K562 (cell line): ENCODE measurements at regions not wholly inside any gene's neighbourhood (a gene's known extent, or its start where the extent isn't known, plus 50 kb on each side); places are given as distances from the start of the nearest gene placed in this dataset.

ENCODE experiments used
- EGR1 ChIP-seq: fragments of 450-650 bp; conservative IDR thresholded peaks from 2 replicates; pipeline ENCODE4 v1.6.1; 2017; ENCODE audit warnings: mild to moderate bottlenecking
- RAD21 ChIP-seq, 2 experiments: fragments of 250-450 bp in 1 of 2; fragments of 450-650 bp in 1 of 2; sonication (Bioruptor Pico) in 1 of 2; formaldehyde crosslinking in 1 of 2; IDR thresholded peaks in 1 of 2; conservative IDR thresholded peaks in 1 of 2; 2 replicates each; pipeline versions ENCODE4 v1.4.0 to v1.8.0; 2020 to 2022; ENCODE audit warnings: mild to moderate bottlenecking in 2 of 2, moderate library complexity in 1 of 2
- TOE1 ChIP-seq, 2 experiments: fragments of 450-650 bp in 1 of 2; sonication (generic) in 1 of 2; formaldehyde crosslinking in 1 of 2; IDR thresholded peaks; 2 replicates each; pipeline versions ENCODE4 v1.7.1 to v1.8.0; 2016 to 2022; ENCODE audit warnings: borderline replicate concordance in 2 of 2, mild to moderate bottlenecking in 2 of 2, antibody characterized with exemption in 1 of 2, inconsistent platforms in 1 of 2, low read depth in 1 of 2, missing genetic modification reagents in 1 of 2, moderate library complexity in 1 of 2
- YY1 ChIP-seq, 3 experiments: IDR thresholded peaks; 2 replicates each; pipeline ENCODE4 v1.6.1; 2011; ENCODE audit warnings: low read length in 2 of 3, mild to moderate bottlenecking in 2 of 3, moderate library complexity in 2 of 3, borderline replicate concordance in 1 of 3, control low read depth in 1 of 3, low read depth in 1 of 3; ENCODE audit not compliant: insufficient read depth in 3 of 3, insufficient replicate concordance in 2 of 3, control insufficient read depth in 1 of 3, insufficient read length in 1 of 3; ENCODE audit errors: extremely low read depth in 1 of 3
- ZFX ChIP-seq: sonication (generic); formaldehyde crosslinking; IDR thresholded peaks from 2 replicates; pipeline ENCODE4 v1.8.0; 2022; ENCODE audit warnings: mild to moderate bottlenecking, missing genetic modification reagents, moderate library complexity
- TF ChIP-seq, protein P1 (sequence below): sonication (generic); formaldehyde crosslinking; IDR thresholded peaks from 2 replicates; pipeline ENCODE4 v1.4.0; 2020; ENCODE audit warnings: mild to moderate bottlenecking, missing genetic modification reagents

GRCh38 chr6:113221850-113222249, 635.3 kb upstream of the MARCKS start:
- TF ChIP-seq EGR1 (no peak), TOE1 (IDR thresholded peaks at IDR 0.05; ENCODE audit: borderline replicate concordance) (no peak), TOE1 (CRISPR knock-in tag; IDR thresholded peaks at IDR 0.05; ENCODE audit: borderline replicate concordance, low read depth) (no peak), YY1 (IDR thresholded peaks at IDR 0.05; ENCODE audit: borderline replicate concordance in 1 of 3, control insufficient read depth in 1 of 3, extremely low read depth in 1 of 3, insufficient read depth in 3 of 3, insufficient read length in 1 of 3, insufficient replicate concordance in 2 of 3, low read depth in 1 of 3, low read length in 2 of 3) (no peak), ZFX (CRISPR knock-in tag) (no peak), RAD21 (CRISPR knock-in tag; conservative IDR thresholded peaks at IDR 0.05 in 1 of 2, IDR thresholded peaks at IDR 0.05 in 1 of 2) (no peak)
- TF ChIP-seq, protein P1, sequence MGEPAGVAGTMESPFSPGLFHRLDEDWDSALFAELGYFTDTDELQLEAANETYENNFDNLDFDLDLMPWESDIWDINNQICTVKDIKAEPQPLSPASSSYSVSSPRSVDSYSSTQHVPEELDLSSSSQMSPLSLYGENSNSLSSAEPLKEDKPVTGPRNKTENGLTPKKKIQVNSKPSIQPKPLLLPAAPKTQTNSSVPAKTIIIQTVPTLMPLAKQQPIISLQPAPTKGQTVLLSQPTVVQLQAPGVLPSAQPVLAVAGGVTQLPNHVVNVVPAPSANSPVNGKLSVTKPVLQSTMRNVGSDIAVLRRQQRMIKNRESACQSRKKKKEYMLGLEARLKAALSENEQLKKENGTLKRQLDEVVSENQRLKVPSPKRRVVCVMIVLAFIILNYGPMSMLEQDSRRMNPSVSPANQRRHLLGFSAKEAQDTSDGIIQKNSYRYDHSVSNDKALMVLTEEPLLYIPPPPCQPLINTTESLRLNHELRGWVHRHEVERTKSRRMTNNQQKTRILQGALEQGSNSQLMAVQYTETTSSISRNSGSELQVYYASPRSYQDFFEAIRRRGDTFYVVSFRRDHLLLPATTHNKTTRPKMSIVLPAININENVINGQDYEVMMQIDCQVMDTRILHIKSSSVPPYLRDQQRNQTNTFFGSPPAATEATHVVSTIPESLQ = no peak
